OCI-LY1 (cell line): ENCODE measurements at regions not wholly inside any gene's neighbourhood (a gene's known extent, or its start where the extent isn't known, plus 50 kb on each side); places are given as distances from the start of the nearest gene placed in this dataset.

Source experiments
- H2AFZ ChIP-seq: fragments of 200-600 bp; sonication (generic), shearing (Covaris generic); 2 replicates; pipeline ENCODE4 v1.6.0; 2014; ENCODE audit warnings: antibody characterized with exemption, mild to moderate bottlenecking, low read length
- H3F3A ChIP-seq: fragments of 200-600 bp; sonication (generic), shearing (Covaris generic); 2 replicates; pipeline ENCODE4 v1.6.0; 2014; ENCODE audit warnings: mild to moderate bottlenecking, antibody characterized with exemption, low read length, moderate library complexity; ENCODE audit not compliant: insufficient read depth
- H3K27ac ChIP-seq: fragments of 200-600 bp; sonication (generic); 2 replicates; pipeline ENCODE4 v1.5.1; 2014; ENCODE audit warnings: low read length, mixed run types, mild to moderate bottlenecking, low read depth; ENCODE audit not compliant: poor library complexity, severe bottlenecking
- H3K27me3 ChIP-seq: fragments of 200-600 bp; sonication (generic); 2 replicates; pipeline ENCODE4 v1.6.0; 2014; ENCODE audit warnings: antibody characterized with exemption, mild to moderate bottlenecking, low read length, moderate library complexity; ENCODE audit not compliant: insufficient read depth
- H3K36me3 ChIP-seq: fragments of 200-600 bp; sonication (generic); 2 replicates; pipeline ENCODE4 v1.6.1; 2014; ENCODE audit warnings: mild to moderate bottlenecking, antibody characterized with exemption, low read length, moderate library complexity, mixed read lengths; ENCODE audit not compliant: insufficient read depth
- H3K4me1 ChIP-seq: fragments of 200-600 bp; sonication (generic); 2 replicates; pipeline ENCODE4 v1.5.1; 2014; ENCODE audit warnings: mild to moderate bottlenecking, low read length, moderate library complexity; ENCODE audit not compliant: insufficient read depth, severe bottlenecking
- H3K4me2 ChIP-seq: fragments of 200-600 bp; sonication (generic), shearing (Covaris generic); 2 replicates; pipeline ENCODE4 v1.6.1; 2014; ENCODE audit warnings: low read length
- H3K4me3 ChIP-seq: fragments of 200-600 bp; sonication (generic); 2 replicates; pipeline ENCODE4 v1.5.1; 2014; ENCODE audit warnings: low read length, low read depth, mild to moderate bottlenecking, mixed read lengths; ENCODE audit not compliant: poor library complexity, severe bottlenecking
- H3K79me2 ChIP-seq: fragments of 200-600 bp; shearing (Covaris generic); 2 replicates; pipeline ENCODE4 v1.6.1; 2016; ENCODE audit warnings: mixed run types, low read length, mixed read lengths; ENCODE audit not compliant: insufficient read depth
- H3K9ac ChIP-seq: fragments of 200-600 bp; sonication (generic), shearing (Covaris generic); 2 replicates; pipeline ENCODE4 v1.6.1; 2014; ENCODE audit warnings: mild to moderate bottlenecking, low read length, mixed read lengths
- H3K9me2 ChIP-seq: fragments of 200-600 bp; sonication (generic), shearing (Covaris generic); 2 replicates; pipeline ENCODE4 v1.6.1; 2014; ENCODE audit warnings: low read depth, mild to moderate bottlenecking, low read length, mixed read lengths
- H3K9me3 ChIP-seq: fragments of 200-600 bp; shearing (Covaris generic); 2 replicates; pipeline ENCODE4 v1.6.1; 2014; ENCODE audit warnings: low read length, mixed read lengths
- H4K20me1 ChIP-seq: fragments of 200-600 bp; sonication (generic), shearing (Covaris generic); 2 replicates; pipeline ENCODE4 v1.6.0; 2016; ENCODE audit warnings: mild to moderate bottlenecking, low read length; ENCODE audit not compliant: insufficient read depth
- CTCF ChIP-seq: fragments of 200-600 bp; sonication (generic), shearing (Covaris generic); IDR thresholded peaks from 2 replicates; pipeline ENCODE4 v1.5.1; 2017; ENCODE audit warnings: mild to moderate bottlenecking, antibody characterized with exemption, low read length, moderate library complexity, mixed read lengths
- EZH2 ChIP-seq: fragments of 200-600 bp; sonication (generic), shearing (Covaris generic); IDR thresholded peaks from 2 replicates; pipeline ENCODE4 v1.8.0; 2017; ENCODE audit warnings: borderline replicate concordance, mixed run types, mild to moderate bottlenecking, antibody characterized with exemption, low read length, moderate library complexity, mixed read lengths

GRCh38 chr3:173306110-173306509 lies 91.4 kb upstream of the NLGN1 start:
- no peak for TF ChIP-seq EZH2
- TF ChIP-seq CTCF: no peak
- no peaks in the 10 kb centered on the region for H3K27me3 ChIP-seq

GRCh38 chr3:173304182-173304800 lies 93.3 kb upstream of the NLGN1 start:
- H3K27me3 ChIP-seq: no peaks in the 10 kb centered on the region
- no peaks in the 10 kb centered on the region for H3K36me3 ChIP-seq
- H3F3A ChIP-seq: no peaks in the 10 kb centered on the region
- H3K4me3 ChIP-seq: no peak overlapping the region
- H3K4me2 ChIP-seq: no peak overlapping the region
- H3K79me2 ChIP-seq: no peaks in the 10 kb centered on the region
- no peak overlapping the region for H2AFZ ChIP-seq
- H4K20me1 ChIP-seq: no peaks in the 10 kb centered on the region
- no peaks in the 10 kb centered on the region for H3K9me3 ChIP-seq
- no peaks in the 10 kb centered on the region for H3K9me2 ChIP-seq
- no peak overlapping the region for H3K27ac ChIP-seq
- TF ChIP-seq EZH2 (no peak), CTCF (no peak)
- H3K9ac ChIP-seq: no peak overlapping the region
- no peaks in the 10 kb centered on the region for H3K4me1 ChIP-seq

More at GRCh38 chr3:173306110-173306509, 91.4 kb upstream of the NLGN1 start:
- H2AFZ ChIP-seq: no peak overlapping the region
- H3K4me2 ChIP-seq: no peak overlapping the region
- no peaks in the 10 kb centered on the region for H4K20me1 ChIP-seq
- H3F3A ChIP-seq: no peaks in the 10 kb centered on the region
- H3K36me3 ChIP-seq: no peaks in the 10 kb centered on the region
- H3K79me2 ChIP-seq: no peaks in the 10 kb centered on the region
- H3K9ac ChIP-seq: no peak overlapping the region
- H3K27ac ChIP-seq: no peak overlapping the region
- H3K9me3 ChIP-seq: no peaks in the 10 kb centered on the region
- no peaks in the 10 kb centered on the region for H3K4me1 ChIP-seq
- no peak overlapping the region for H3K4me3 ChIP-seq
- no peaks in the 10 kb centered on the region for H3K9me2 ChIP-seq

GRCh38 chr3:173301647-173302046 lies 95.9 kb upstream of the NLGN1 start:
- Histone ChIP-seq H3K79me2 (no peaks in the 10 kb centered on the region), H3K27ac (no peak overlapping the region), H3K4me3 (no peak overlapping the region), H3F3A (no peaks in the 10 kb centered on the region), H4K20me1 (no peaks in the 10 kb centered on the region), H3K27me3 (no peaks in the 10 kb centered on the region), H3K4me2 (no peak overlapping the region), H3K9me3 (no peaks in the 10 kb centered on the region), H3K9me2 (no peaks in the 10 kb centered on the region), H2AFZ (no peak overlapping the region), H3K36me3 (no peaks in the 10 kb centered on the region), H3K4me1 (no peaks in the 10 kb centered on the region), H3K9ac (no peak overlapping the region)
- TF ChIP-seq CTCF (no peak), EZH2 (no peak)
